Endometrium (tissue), 2 donors: ENCODE measurements at regions not wholly inside any gene's neighbourhood (a gene's known extent, or its start where the extent isn't known, plus 50 kb on each side); places are given as distances from the start of the nearest gene placed in this dataset.

Experiments
- FAIRE-seq: peaks from 2 replicates; lab custom pipeline; 2012; peaks lifted over from hg19 to GRCh38; lab: Jason Lieb, UNC
- donor health status: control.
- donor health status: control.

GRCh38 chr18:65403534-65403933 lies 347.3 kb upstream of the CDH7 start:
- no peak for FAIRE-seq

- peak; percentile 77 for FAIRE-seq
Observed at GRCh38 chr18:65399091-65399490, 351.7 kb upstream of the CDH7 start.

GRCh38 chr18:65398347-65399075 lies 352.3 kb upstream of the CDH7 start:
- no peak for FAIRE-seq

GRCh38 chr18:65380986-65381385 lies 369.8 kb upstream of the CDH7 start:
- no peak for FAIRE-seq

- no peak for FAIRE-seq
Observed at GRCh38 chr18:65380571-65380970, 370.2 kb upstream of the CDH7 start.

- FAIRE-seq, result no peak
Observed at GRCh38 chr18:65372904-65373303, 377.9 kb upstream of the CDH7 start.

GRCh38 chr18:65365245-65365980 lies 385.4 kb upstream of the CDH7 start:
- FAIRE-seq, result no peak

GRCh38 chr18:65363911-65364632 lies 386.7 kb upstream of the CDH7 start:
- FAIRE-seq, result no peak

GRCh38 chr18:65363011-65363410 lies 387.8 kb upstream of the CDH7 start:
- FAIRE-seq, result no peak

- FAIRE-seq, result no peak
Observed at GRCh38 chr18:65359479-65359878, 391.3 kb upstream of the CDH7 start.

- no peak for FAIRE-seq
Observed at GRCh38 chr18:65358306-65358705, 392.5 kb upstream of the CDH7 start.

- no peak for FAIRE-seq
Observed at GRCh38 chr18:65352186-65352585, 398.6 kb upstream of the CDH7 start.

- FAIRE-seq, result no peak
Observed at GRCh38 chr18:65349635-65350034, 401.2 kb upstream of the CDH7 start.

GRCh38 chr18:65347446-65347845 lies 403.4 kb upstream of the CDH7 start:
- FAIRE-seq, result no peak

- no peak for FAIRE-seq
Observed at GRCh38 chr18:65346086-65346485, 404.7 kb upstream of the CDH7 start.

- no peak for FAIRE-seq
Observed at GRCh38 chr18:65343571-65343970, 407.2 kb upstream of the CDH7 start.

- no peak for FAIRE-seq
Observed at GRCh38 chr18:65336411-65336810, 414.4 kb upstream of the CDH7 start.

GRCh38 chr18:65329010-65329409 lies 421.8 kb upstream of the CDH7 start:
- FAIRE-seq, result no peak

GRCh38 chr18:65326805-65327204 lies 424.0 kb upstream of the CDH7 start:
- no peak for FAIRE-seq

- no peak for FAIRE-seq
Observed at GRCh38 chr18:65322895-65323294, 427.9 kb upstream of the CDH7 start.

- FAIRE-seq, result no peak
Observed at GRCh38 chr18:65298422-65298821, 452.4 kb upstream of the CDH7 start.

GRCh38 chr18:65288908-65289307 lies 461.9 kb upstream of the CDH7 start:
- no peak for FAIRE-seq

- FAIRE-seq, result no peak
Observed at GRCh38 chr18:65287652-65288051, 463.2 kb upstream of the CDH7 start.
